GM23338 (cell line): ENCODE measurements at regions not wholly inside any gene's neighbourhood (a gene's known extent, or its start where the extent isn't known, plus 50 kb on each side); places are given as distances from the start of the nearest gene placed in this dataset.

Source experiments
- CREB1 ChIP-seq: fragments of 250-450 bp; sonication (Bioruptor Pico); IDR thresholded peaks from 2 replicates; pipeline ENCODE4 v1.5.0; 2020; ENCODE audit warnings: low read depth, mild to moderate bottlenecking, moderate library complexity
- ETS1 ChIP-seq: IDR thresholded peaks from 2 replicates; pipeline ENCODE4 v1.6.1; 2016; ENCODE audit warnings: antibody characterized with exemption
- EZH2 ChIP-seq: fragments of 200-600 bp; sonication (generic); IDR thresholded peaks from one replicate; pipeline ENCODE4 v1.8.0; 2017; ENCODE audit warnings: antibody characterized with exemption, mild to moderate bottlenecking, low read depth; ENCODE audit not compliant: unreplicated experiment
- EZH2phosphoT487 ChIP-seq: fragments of 200-600 bp; sonication (generic); IDR thresholded peaks from one replicate; pipeline ENCODE4 v1.8.1; 2018; ENCODE audit warnings: antibody characterized with exemption; ENCODE audit not compliant: unreplicated experiment
- JUNB ChIP-seq: IDR thresholded peaks from one replicate; pipeline ENCODE4 v1.6.1; 2016; ENCODE audit warnings: antibody characterized with exemption; ENCODE audit not compliant: unreplicated experiment
- POLR2AphosphoS5 ChIP-seq: IDR thresholded peaks from 2 replicates; pipeline ENCODE4 v1.6.1; 2016; ENCODE audit warnings: antibody characterized with exemption, low read depth
- REST ChIP-seq: IDR thresholded peaks from one replicate; pipeline ENCODE4 v1.6.1; 2018; ENCODE audit warnings: antibody characterized with exemption; ENCODE audit not compliant: unreplicated experiment
- ZNF114 ChIP-seq: fragments of 250-450 bp; sonication (Bioruptor Pico); IDR thresholded peaks from 2 replicates; pipeline ENCODE4 v1.5.0; 2020; ENCODE audit warnings: mild to moderate bottlenecking, moderate library complexity
- ZNF331 ChIP-seq: fragments of 250-450 bp; sonication (Bioruptor Pico); IDR thresholded peaks from 2 replicates; pipeline ENCODE4 v1.5.0; 2020; ENCODE audit warnings: low read depth, mild to moderate bottlenecking, moderate library complexity
- TF ChIP-seq, protein P1 (sequence below), 2 experiments: fragments of 200-600 bp in 1 of 2; sonication (generic) in 1 of 2; conservative IDR thresholded peaks; 2 replicates each; pipeline versions ENCODE4 v1.5.1 to v1.6.1; 2016 to 2017; ENCODE audit warnings: antibody characterized with exemption in 2 of 2, low read depth in 2 of 2, mild to moderate bottlenecking in 2 of 2, moderate library complexity in 1 of 2

DNA sequence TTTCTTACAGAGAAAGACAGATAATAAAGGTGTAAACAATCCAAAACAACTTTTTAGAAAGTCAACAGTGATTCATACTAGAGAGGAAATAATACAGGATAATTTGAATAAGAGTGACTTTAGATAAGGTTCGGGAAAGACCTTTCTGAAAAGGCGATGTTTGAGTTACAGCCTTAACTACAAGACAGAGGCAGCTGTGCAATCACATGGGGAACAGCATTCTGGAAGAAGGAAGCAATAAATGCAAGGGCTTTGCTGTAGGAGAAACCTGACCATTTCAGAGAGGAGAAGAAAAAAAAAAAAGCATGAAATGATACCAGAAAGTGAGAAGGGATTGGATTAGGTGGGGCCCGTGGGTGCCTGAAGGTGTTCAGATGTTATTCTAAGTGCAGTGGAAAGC, 200.6 kb upstream of the ATP11B start:
- TF ChIP-seq, protein P1, sequence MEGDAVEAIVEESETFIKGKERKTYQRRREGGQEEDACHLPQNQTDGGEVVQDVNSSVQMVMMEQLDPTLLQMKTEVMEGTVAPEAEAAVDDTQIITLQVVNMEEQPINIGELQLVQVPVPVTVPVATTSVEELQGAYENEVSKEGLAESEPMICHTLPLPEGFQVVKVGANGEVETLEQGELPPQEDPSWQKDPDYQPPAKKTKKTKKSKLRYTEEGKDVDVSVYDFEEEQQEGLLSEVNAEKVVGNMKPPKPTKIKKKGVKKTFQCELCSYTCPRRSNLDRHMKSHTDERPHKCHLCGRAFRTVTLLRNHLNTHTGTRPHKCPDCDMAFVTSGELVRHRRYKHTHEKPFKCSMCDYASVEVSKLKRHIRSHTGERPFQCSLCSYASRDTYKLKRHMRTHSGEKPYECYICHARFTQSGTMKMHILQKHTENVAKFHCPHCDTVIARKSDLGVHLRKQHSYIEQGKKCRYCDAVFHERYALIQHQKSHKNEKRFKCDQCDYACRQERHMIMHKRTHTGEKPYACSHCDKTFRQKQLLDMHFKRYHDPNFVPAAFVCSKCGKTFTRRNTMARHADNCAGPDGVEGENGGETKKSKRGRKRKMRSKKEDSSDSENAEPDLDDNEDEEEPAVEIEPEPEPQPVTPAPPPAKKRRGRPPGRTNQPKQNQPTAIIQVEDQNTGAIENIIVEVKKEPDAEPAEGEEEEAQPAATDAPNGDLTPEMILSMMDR (conservative IDR thresholded peaks at IDR 0.05; ENCODE audit: low read depth in 2 of 2): no peak
- no peak for TF ChIP-seq REST
- TF ChIP-seq POLR2AphosphoS5: no peak
- TF ChIP-seq ETS1: no peak
- no peak for TF ChIP-seq JUNB
- no peak for TF ChIP-seq EZH2phosphoT487
- TF ChIP-seq EZH2: no peak
- no peak for TF ChIP-seq CREB1 (CRISPR knock-in tag)
- no peak for TF ChIP-seq ZNF114 (CRISPR knock-in tag)
- TF ChIP-seq ZNF331: no peak
